ENCODE measurements at regions not wholly inside any gene's neighbourhood (a gene's known extent, or its start where the extent isn't known, plus 50 kb on each side); places are given as distances from the start of the nearest gene placed in this dataset.

DNA sequence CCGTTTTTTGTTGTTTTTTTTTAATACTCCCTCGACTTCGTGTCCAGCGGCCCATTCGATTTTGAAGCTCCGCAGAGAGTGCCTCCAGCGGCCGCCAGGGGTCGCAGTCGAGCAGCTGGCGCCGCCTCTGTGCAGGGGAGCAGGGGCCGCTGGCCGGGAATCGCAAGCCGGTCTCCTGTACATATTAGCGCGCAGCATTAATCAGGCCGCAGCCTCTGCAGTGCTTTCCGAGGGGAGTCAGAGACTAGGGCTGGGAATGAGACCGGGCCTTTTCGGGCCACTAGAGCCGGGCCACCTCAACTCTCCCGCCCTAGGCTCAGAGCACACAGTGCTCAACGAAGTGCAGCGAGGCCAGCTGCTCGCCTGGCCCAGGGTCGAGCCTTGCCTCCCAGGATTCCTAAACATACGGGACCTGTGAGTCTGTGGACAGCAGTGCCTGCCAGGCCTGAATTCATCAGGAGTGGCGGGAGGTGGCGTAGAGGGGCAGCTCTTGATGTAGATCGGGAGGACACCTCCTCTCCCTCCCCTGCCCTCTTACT is 81.8 kb downstream of the EMP1 start:
- DNase-seq, result peak; percentile 2 to 44 (median 38)

DNA sequence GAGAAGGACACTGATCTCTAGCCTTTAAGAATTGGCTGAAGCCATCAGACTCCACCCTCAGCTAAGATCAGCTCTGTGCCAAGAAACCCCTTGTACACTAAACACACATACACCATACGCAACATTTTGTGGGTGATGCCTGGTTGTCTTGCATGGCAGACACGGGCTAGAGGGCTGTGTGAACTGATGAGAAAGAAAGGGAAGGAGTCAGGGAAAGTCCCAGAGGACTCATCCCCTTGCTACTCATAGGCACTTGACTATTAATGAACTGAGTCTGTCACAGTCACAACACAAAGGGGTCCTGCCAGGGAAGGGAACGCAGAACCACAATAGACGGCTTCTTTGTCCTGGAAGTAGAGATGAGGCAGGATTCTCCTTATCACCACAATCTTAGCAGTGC is 80.8 kb downstream of the EMP1 start:
- no peak for DNase-seq

DNA sequence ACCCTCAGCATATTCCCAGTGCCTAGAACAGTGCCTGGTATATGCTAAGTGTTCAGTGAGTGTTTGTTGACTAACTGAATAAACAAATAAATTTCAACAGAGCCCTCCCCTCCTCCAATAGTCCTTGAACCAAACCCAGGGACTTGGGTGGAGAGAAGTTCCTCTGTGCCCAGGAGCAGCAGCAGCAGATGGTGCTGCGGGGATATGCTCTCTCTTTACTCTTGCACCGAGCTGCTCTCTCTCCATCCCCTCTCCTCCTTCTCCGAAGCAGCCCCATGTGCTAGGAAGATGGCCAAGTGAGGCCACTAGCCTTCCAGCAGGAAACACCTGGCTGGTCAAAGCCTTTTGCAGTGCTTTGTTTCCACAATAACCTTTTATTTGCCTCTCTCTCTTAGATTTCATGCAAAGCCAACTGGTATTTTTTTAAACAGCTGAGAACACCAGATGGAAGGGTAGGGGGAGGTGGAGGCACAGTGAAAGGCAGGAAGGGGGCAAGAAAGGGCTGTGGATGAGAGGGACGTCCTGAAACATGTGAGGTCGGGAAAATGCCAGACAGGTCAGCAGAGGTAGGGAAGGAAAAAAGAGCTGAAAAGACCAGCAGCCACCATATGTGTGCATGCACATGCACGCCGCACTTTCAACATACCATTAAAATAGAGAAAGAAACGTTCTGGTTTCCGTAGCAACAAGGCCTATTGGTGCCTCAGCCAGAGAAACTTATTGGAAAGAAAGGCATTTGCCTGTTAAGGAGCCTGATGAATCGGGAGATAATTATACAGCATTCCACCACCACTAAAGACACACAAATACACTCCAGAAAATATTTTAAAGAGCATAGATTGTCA is 78.9 kb downstream of the EMP1 start:
- DNase-seq, result no peak

DNA sequence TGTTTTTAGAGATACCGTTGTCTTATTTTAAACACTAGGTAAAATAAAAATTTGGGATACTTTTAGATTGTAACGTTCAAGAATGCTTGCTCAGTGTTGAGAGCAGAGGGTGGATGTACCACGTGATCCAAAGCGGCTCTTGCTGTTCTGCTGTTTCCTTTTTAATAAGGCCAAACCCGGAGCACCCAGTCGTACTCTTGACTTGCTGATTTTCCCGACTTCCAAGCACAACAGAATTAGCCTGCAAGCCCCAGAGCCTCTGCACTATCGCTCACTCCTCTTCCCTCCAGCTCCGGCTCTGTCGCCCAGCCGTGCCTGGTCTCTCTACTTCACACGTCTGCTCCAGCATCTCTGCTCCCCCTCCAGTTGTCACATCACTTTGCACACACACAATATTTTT is 77.3 kb downstream of the EMP1 start:
- no peak for DNase-seq

DNA sequence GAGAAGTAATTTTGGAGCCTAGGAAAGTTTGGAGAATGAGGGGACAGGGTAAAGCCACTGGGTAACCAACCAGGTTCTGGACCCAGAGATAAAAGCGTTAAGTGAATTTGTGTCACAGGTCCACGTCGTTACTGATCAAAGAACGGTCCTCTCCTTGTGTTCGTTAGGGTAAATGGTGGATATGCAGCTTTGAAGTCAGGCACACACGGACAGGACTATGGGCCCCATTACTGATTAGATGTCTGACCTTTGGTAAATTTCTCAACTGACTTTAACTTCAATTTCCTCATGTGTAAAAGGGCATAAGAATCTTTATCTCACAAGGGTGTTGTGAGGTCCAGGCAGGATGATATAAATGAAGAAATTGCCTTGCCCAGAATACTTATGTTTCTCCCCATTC is 76.6 kb downstream of the EMP1 start:
- DNase-seq, result no peak

DNA sequence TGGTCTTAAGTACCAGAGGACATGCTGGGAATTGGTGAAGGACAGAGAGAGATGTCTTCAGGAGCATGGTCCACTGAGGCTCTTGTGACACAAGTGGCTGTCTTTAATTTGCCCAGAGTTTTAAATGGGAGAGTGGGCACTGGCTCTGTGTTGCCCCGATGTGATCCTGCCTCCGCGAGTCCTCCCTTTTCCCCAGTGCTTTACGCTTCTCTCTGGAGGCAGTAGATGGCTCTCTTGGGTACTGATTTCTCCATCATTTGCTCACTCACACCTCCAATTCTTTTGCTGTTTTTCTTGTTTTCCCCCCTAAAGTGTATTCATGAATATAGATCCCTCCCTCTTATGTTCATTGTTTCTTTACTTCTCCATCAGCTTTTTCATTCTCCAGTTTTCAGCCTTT is 74.3 kb downstream of the EMP1 start:
- DNase-seq, result no peak
